ENCODE measurements at regions not wholly inside any gene's neighbourhood (a gene's known extent, or its start where the extent isn't known, plus 50 kb on each side); places are given as distances from the start of the nearest gene placed in this dataset.

GRCh38 chr3:191008074-191008473 is 145.6 kb upstream of the GMNC start:
- H2AK5ac ChIP-seq (ENCODE audit: insufficient read length, low read length): no peak overlapping the region
- no peak for DNase-seq
- no peak overlapping the region for H3K4me2 ChIP-seq (ENCODE audit: insufficient read depth, insufficient read length, low read length)
- H3K27ac ChIP-seq (ENCODE audit: insufficient read length, low read depth, low read length): no peak overlapping the region
- H3K14ac ChIP-seq (ENCODE audit: insufficient read depth, low read length): no peak overlapping the region
- no peak overlapping the region for H3K27ac Mint-ChIP-seq
- peaks cover 0 to 4% (median 2%) of the 10 kb centered on the region in 3 experiments; a peak in 3 of 7 replicates for H3K36me3 Mint-ChIP-seq (ENCODE audit: insufficient read depth in 1 of 3, low read depth in 3 of 3)
- H3K4me3 Mint-ChIP-seq: no peak overlapping the region
- no peak for TF ChIP-seq CTCF (conservative IDR thresholded peaks at IDR 0.05)
- no peak overlapping the region for H3T11ph ChIP-seq (ENCODE audit: low read length)
- H4K91ac ChIP-seq (ENCODE audit: insufficient read length, low read depth, low read length): no peak overlapping the region
- H2AFZ ChIP-seq (ENCODE audit: low read length): no peak overlapping the region
- no peak overlapping the region for H3K56ac ChIP-seq (ENCODE audit: insufficient read length, low read depth, low read length)
- no peaks in the 10 kb centered on the region for H4K20me1 ChIP-seq (ENCODE audit: control insufficient read depth, insufficient read depth, insufficient read length)
- H3K23ac ChIP-seq (ENCODE audit: insufficient read length, low read depth, low read length): no peak overlapping the region
- H3K79me2 ChIP-seq (ENCODE audit: insufficient read depth, low read length): no peaks in the 10 kb centered on the region
- H3K4me1 Mint-ChIP-seq: peaks cover 13 to 15% of the 10 kb centered on the region in 2 experiments
- no peaks in the 10 kb centered on the region for H3K79me1 ChIP-seq (ENCODE audit: insufficient read depth, low read depth, low read length, poor library complexity, severe bottlenecking)
- no peak overlapping the region for H3K18ac ChIP-seq (ENCODE audit: insufficient read length, low read depth, low read length)
- H3K27me3 ChIP-seq (ENCODE audit: insufficient read depth, low read length): no peaks in the 10 kb centered on the region
- no peaks in the 10 kb centered on the region for H3K23me2 ChIP-seq (ENCODE audit: insufficient read length, low read depth, low read length, poor library complexity, severe bottlenecking)
- peaks cover 5 to 6% of the 10 kb centered on the region in 2 experiments; a peak in 4 of 5 replicates for H3K9me3 Mint-ChIP-seq
- H4K5ac ChIP-seq (ENCODE audit: insufficient read length, low read depth, low read length): no peak overlapping the region
- H2BK12ac ChIP-seq (ENCODE audit: insufficient read length, low read depth, low read length): no peak overlapping the region
- no peak overlapping the region for H4K8ac ChIP-seq (replicated peaks; ENCODE audit: insufficient read length, low read depth, low read length)
- H3K4me1 ChIP-seq (ENCODE audit: insufficient read depth, low read length): no peaks in the 10 kb centered on the region
- no peak overlapping the region for H3K9ac ChIP-seq (ENCODE audit: extremely low read depth, insufficient read length, low read length)
- no peak overlapping the region for H2BK15ac ChIP-seq (ENCODE audit: low read depth, low read length)
- no peaks in the 10 kb centered on the region for H3K27me3 Mint-ChIP-seq (ENCODE audit: low read depth)
- H3K4ac ChIP-seq (ENCODE audit: low read depth, low read length): no peak overlapping the region
- H2BK5ac ChIP-seq (ENCODE audit: insufficient read length, low read length): no peak overlapping the region
- no CpG with 5 or more reads among the region's 1 CpG for WGBS (ENCODE audit: extremely low coverage, insufficient read length, low lambda C conversion rate)
- no peaks in the 10 kb centered on the region for H3K9me3 ChIP-seq (ENCODE audit: control insufficient read depth, low read depth, low read length)
- no peak overlapping the region for H2BK20ac ChIP-seq (ENCODE audit: low read depth, low read length, poor library complexity, severe bottlenecking)
- H2BK120ac ChIP-seq (ENCODE audit: low read depth, low read length, poor library complexity, severe bottlenecking): no peak overlapping the region

Data from H9 (cell line).